Fibroblast of mammary gland (primary cell): ENCODE measurements at regions not wholly inside any gene's neighbourhood (a gene's known extent, or its start where the extent isn't known, plus 50 kb on each side); places are given as distances from the start of the nearest gene placed in this dataset.

ENCODE experiments used
- DNase-seq: peaks from one replicate; pipeline ENCODE4 v3.0.0-alpha.2; 2010; ENCODE audit warnings: low read depth
- H3K4me3 ChIP-seq: 2 replicates; pipeline ENCODE4 v1.5.1; 2011; ENCODE audit warnings: low read depth, mild to moderate bottlenecking, low read length, moderate library complexity; ENCODE audit not compliant: control insufficient read depth
- CTCF ChIP-seq: conservative IDR thresholded peaks from 2 replicates; pipeline ENCODE4 v1.5.1; 2011; ENCODE audit warnings: low read depth, low read length, inconsistent platforms; ENCODE audit not compliant: control insufficient read depth, insufficient read depth

GRCh38 chrX:30992381-30992904 lies 79.4 kb downstream of the FTHL17 start:
- DNase-seq: no peak

GRCh38 chrX:30990361-30990760 lies 81.5 kb downstream of the FTHL17 start:
- no peak for DNase-seq
- TF ChIP-seq CTCF: no peak

More at GRCh38 chrX:30992381-30992904, 79.4 kb downstream of the FTHL17 start:
- no peak for TF ChIP-seq CTCF
- H3K4me3 ChIP-seq: no peak overlapping the region

GRCh38 chrX:30982467-30982866 lies 89.4 kb downstream of the FTHL17 start:
- no peak for DNase-seq
- no peak for TF ChIP-seq CTCF
- H3K4me3 ChIP-seq: no peak overlapping the region

More at GRCh38 chrX:30990361-30990760, 81.5 kb downstream of the FTHL17 start:
- H3K4me3 ChIP-seq: no peak overlapping the region

GRCh38 chrX:30981968-30982367 lies 89.9 kb downstream of the FTHL17 start:
- H3K4me3 ChIP-seq: no peak overlapping the region
- no peak for TF ChIP-seq CTCF
- no peak for DNase-seq

- DNase-seq: no peak
- H3K4me3 ChIP-seq: no peak overlapping the region
- no peak for TF ChIP-seq CTCF
Observed at GRCh38 chrX:30979271-30979670, 90.2 kb upstream of the TAB3 start.

- H3K4me3 ChIP-seq: no peak overlapping the region
- TF ChIP-seq CTCF: no peak
- DNase-seq: no peak
Observed at GRCh38 chrX:30975467-30975866, 86.4 kb upstream of the TAB3 start.
